SK-N-SH treated with all-trans-retinoic acid at 6 μM for 48 hours (cell line): ENCODE measurements at regions not wholly inside any gene's neighbourhood (a gene's known extent, or its start where the extent isn't known, plus 50 kb on each side); places are given as distances from the start of the nearest gene placed in this dataset.

Experiments
- ARNTL ChIP-seq: fragments of 450-650 bp; formaldehyde crosslinking; IDR thresholded peaks from 2 replicates; pipeline ENCODE4 v1.5.0; 2020; ENCODE audit warnings: low read depth, mild to moderate bottlenecking, moderate library complexity, borderline replicate concordance
- BACH2 ChIP-seq: fragments of 250-450 bp; sonication (Bioruptor Pico); IDR thresholded peaks from 2 replicates; pipeline ENCODE4 v1.9.0; 2021; ENCODE audit warnings: mild to moderate bottlenecking, borderline replicate concordance
- CREB5 ChIP-seq: fragments of 250-450 bp; sonication (Bioruptor Pico); IDR thresholded peaks from 2 replicates; pipeline ENCODE4 v1.5.1; 2020; ENCODE audit warnings: low read depth, mild to moderate bottlenecking, moderate library complexity
- CSDC2 ChIP-seq: fragments of 250-450 bp; sonication (Bioruptor Pico); IDR thresholded peaks from 2 replicates; pipeline ENCODE4 v1.5.0; 2020; ENCODE audit warnings: mild to moderate bottlenecking, moderate library complexity
- ESRRG ChIP-seq: fragments of 250-450 bp; sonication (Bioruptor Pico); IDR thresholded peaks from 2 replicates; pipeline ENCODE4 v1.6.1; 2021; ENCODE audit warnings: mild to moderate bottlenecking
- GLIS3 ChIP-seq: fragments of 250-450 bp; sonication (Bioruptor Pico); IDR thresholded peaks from 2 replicates; pipeline ENCODE4 v1.5.0; 2020; ENCODE audit warnings: mild to moderate bottlenecking, moderate library complexity
- PATZ1 ChIP-seq: fragments of 250-450 bp; sonication (Bioruptor Pico); IDR thresholded peaks from 2 replicates; pipeline ENCODE4 v1.8.0; 2020; ENCODE audit warnings: mild to moderate bottlenecking, moderate library complexity, borderline replicate concordance
- TOX ChIP-seq: fragments of 250-450 bp; sonication (Bioruptor Pico); IDR thresholded peaks from 2 replicates; pipeline ENCODE4 v1.8.0; 2021; ENCODE audit warnings: mild to moderate bottlenecking, moderate library complexity, borderline replicate concordance
- ZFP30 ChIP-seq: fragments of 450-650 bp; formaldehyde crosslinking; IDR thresholded peaks from 2 replicates; pipeline ENCODE4 v1.5.0; 2022; ENCODE audit warnings: mild to moderate bottlenecking, moderate library complexity
- ZNF8 ChIP-seq: fragments of 450-650 bp; formaldehyde crosslinking; IDR thresholded peaks from 2 replicates; pipeline ENCODE4 v1.5.0; 2020; ENCODE audit warnings: mild to moderate bottlenecking, moderate library complexity

- TF ChIP-seq ESRRG (CRISPR knock-in tag) (no peak), ZFP30 (CRISPR knock-in tag) (no peak), CREB5 (CRISPR knock-in tag) (no peak), ARNTL (CRISPR knock-in tag) (no peak), PATZ1 (CRISPR knock-in tag) (no peak), TOX (CRISPR knock-in tag) (no peak), GLIS3 (no peak), CSDC2 (CRISPR knock-in tag) (no peak), ZNF8 (CRISPR knock-in tag) (no peak), BACH2 (CRISPR knock-in tag) (no peak)
Observed at GRCh38 chr4:188986271-188986689, 847.0 kb downstream of the TRIML1 start.
